EH (cell line): ENCODE measurements at regions not wholly inside any gene's neighbourhood (a gene's known extent, or its start where the extent isn't known, plus 50 kb on each side); places are given as distances from the start of the nearest gene placed in this dataset.
A peak's percentile ranks its signal among the peaks of the same experiment; 100 is the strongest.

Experiments
- DNase-seq: peaks from one replicate; pipeline ENCODE4 v3.0.0-alpha.2; 2015; ENCODE audit warnings: low read depth

DNA sequence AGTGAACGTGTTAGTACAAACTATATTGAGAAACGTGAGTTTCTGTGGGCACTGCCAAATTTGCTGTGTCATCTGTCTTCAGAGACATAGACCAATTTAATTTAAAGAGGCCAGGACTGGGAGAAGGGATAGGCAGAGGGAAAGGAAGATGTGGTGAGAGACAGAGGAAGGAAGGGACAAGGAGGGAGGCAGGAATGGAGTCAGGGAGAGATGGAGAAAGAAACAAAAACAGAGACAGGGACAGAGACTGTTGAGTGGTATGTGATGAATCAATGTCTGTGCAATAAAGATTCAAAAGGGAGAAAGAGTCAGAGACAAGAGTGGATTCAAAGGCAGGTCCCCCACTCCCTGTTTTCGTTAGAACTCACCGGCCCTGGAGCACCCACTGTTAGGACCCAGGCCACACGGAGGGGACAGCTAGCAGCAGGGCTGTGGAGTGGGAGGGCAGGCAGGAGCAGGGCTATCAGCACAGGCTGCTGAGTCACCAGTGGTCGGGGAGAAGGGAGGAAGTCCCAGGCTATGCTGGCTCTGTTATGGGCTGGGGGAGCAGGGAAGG, 51.6 kb upstream of the CHD6 start:
- DNase-seq, result peak; percentile 7

DNA sequence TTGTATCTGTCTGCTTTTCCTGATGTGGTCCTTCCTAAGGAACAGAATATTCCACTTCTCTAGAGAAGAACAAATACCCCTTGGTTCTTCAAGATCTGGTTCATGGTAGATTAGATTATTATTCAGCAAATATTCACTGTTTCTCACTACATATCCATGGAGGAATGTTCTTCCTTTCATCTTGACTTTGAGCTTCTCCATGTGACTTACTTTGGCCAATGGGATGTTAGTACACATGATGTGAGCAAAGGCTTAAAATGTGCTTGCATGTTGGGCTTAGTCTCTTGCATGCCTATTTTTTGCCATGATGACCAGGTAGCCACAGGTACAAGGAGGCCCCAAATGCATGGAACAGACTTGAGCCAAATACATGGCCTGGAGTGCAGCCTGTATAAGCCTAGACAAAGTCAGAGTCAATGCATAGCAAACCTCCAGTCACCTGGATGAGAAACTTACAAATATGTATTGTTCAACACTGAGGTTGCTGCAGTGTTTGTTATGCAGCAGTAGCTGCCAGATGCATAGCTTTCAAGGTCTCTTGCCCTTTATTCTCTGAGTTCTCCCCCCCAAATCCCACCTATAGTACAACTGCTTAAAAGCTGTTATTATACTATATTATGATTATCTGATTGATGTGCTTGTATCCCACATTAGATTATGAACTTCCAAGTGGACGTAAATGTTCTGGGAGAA, 50.0 kb upstream of the CHD6 start:
- no peak for DNase-seq
